Tibial nerve (tissue), 3 donors: ENCODE measurements at regions not wholly inside any gene's neighbourhood (a gene's known extent, or its start where the extent isn't known, plus 50 kb on each side); places are given as distances from the start of the nearest gene placed in this dataset.

Experiments
- CTCF ChIP-seq, 5 experiments: fragments of 200-600 bp in 3 of 5; fragments of 450-650 bp in 2 of 5; sonication (generic) in 3 of 5; IDR thresholded peaks; one replicate each; pipeline ENCODE4 v1.5.1; 2016 to 2019; ENCODE audit warnings: antibody characterized with exemption in 5 of 5, mild to moderate bottlenecking in 3 of 5, moderate library complexity in 2 of 5
- POLR2A ChIP-seq, 2 donors: fragments of 450-650 bp; IDR thresholded peaks; one replicate each; pipeline ENCODE4 v1.6.1; 2017; ENCODE audit warnings: antibody characterized with exemption in 2 of 2, mild to moderate bottlenecking in 2 of 2, moderate library complexity in 2 of 2

- TF ChIP-seq CTCF (IDR thresholded peaks at IDR 0.05) (no peak), POLR2A (IDR thresholded peaks at IDR 0.05) (no peak)
Measured at GRCh38 chr5:43959144-43959543, 356.2 kb downstream of the NNT start.
